Endothelial cell of umbilical vein (primary cell): ENCODE measurements at regions not wholly inside any gene's neighbourhood (a gene's known extent, or its start where the extent isn't known, plus 50 kb on each side); places are given as distances from the start of the nearest gene placed in this dataset.

Experiments
- BruUV-seq: library from RNA; stranded (reverse); fragments of 400-500 nt; replicated peaks from 2 replicates; lab custom pipeline; 2021; lab: Mats Ljungman, UMichigan
- CTCF ChIA-PET: fragments of 300-600, 350-600 bp; sonication (Branson Sonifier 250); formaldehyde crosslinking; loops from one replicate; lab custom pipeline; 2021; ENCODE audit warnings: antibody characterized with exemption, inconsistent platforms; lab: Charles Lee
- POLR2A ChIA-PET: fragments of 300-600, 350-600 bp; sonication (Branson Sonifier 250); formaldehyde crosslinking; loops from one replicate; lab custom pipeline; 2021; ENCODE audit warnings: antibody characterized with exemption, inconsistent platforms; lab: Charles Lee
- DNase-seq: peaks from one replicate; pipeline ENCODE4 v3.0.0-alpha.2; 2011; ENCODE audit warnings: low read depth, low spot score
- FAIRE-seq: peaks from 2 replicates; lab custom pipeline; 2011; peaks lifted over from hg19 to GRCh38; lab: Jason Lieb, UNC
- H2AFZ ChIP-seq: 2 replicates; pipeline ENCODE4 v1.6.0; 2012; ENCODE audit warnings: low read depth, low read length, control low read depth, inconsistent platforms
- H3K27ac ChIP-seq: 2 replicates; pipeline ENCODE4 v1.5.1; 2011; ENCODE audit warnings: low read depth, mild to moderate bottlenecking, control low read depth, low read length, moderate library complexity; ENCODE audit not compliant: insufficient read depth
- H3K27me3 ChIP-seq, 2 experiments: 2 replicates each; pipeline versions ENCODE4 v1.6.0 to v1.6.1; 2011; ENCODE audit warnings: low read length in 2 of 2, mixed read lengths in 1 of 2; ENCODE audit not compliant: control insufficient read depth in 2 of 2, insufficient read depth in 2 of 2
- H3K36me3 ChIP-seq, 2 experiments: 2 replicates in 1 of 2; 3 replicates in 1 of 2; pipeline ENCODE4 v1.5.1; 2011; ENCODE audit warnings: low read length in 2 of 2, mild to moderate bottlenecking in 1 of 2, moderate library complexity in 1 of 2; ENCODE audit not compliant: control insufficient read depth in 2 of 2, insufficient read depth in 2 of 2; ENCODE audit errors: extremely low read depth in 1 of 2
- H3K4me1 ChIP-seq: 3 replicates; pipeline ENCODE4 v1.5.1; 2011; ENCODE audit warnings: mild to moderate bottlenecking, low read length; ENCODE audit not compliant: control insufficient read depth, insufficient read depth; ENCODE audit errors: extremely low read depth
- H3K4me2 ChIP-seq: 2 replicates; pipeline ENCODE4 v1.6.1; 2011; ENCODE audit warnings: low read length, control low read depth, mixed read lengths; ENCODE audit not compliant: insufficient read depth
- H3K4me3 ChIP-seq, 3 experiments: fragments of 200-600 bp in 1 of 3; sonication (generic), shearing (Covaris generic) in 1 of 3; replicated peaks in 1 of 3; 2 replicates each; pipeline ENCODE4 v1.5.1; 2011 to 2016; ENCODE audit warnings: control low read depth in 3 of 3, low read length in 3 of 3, mild to moderate bottlenecking in 2 of 3, inconsistent platforms in 1 of 3, low read depth in 1 of 3, moderate library complexity in 1 of 3; ENCODE audit not compliant: insufficient read depth in 1 of 3
- H3K79me2 ChIP-seq: 2 replicates; pipeline ENCODE4 v1.6.0; 2012; ENCODE audit warnings: low read length, inconsistent platforms; ENCODE audit not compliant: control insufficient read depth, insufficient read depth
- H3K9ac ChIP-seq: replicated peaks from 2 replicates; pipeline ENCODE3; 2011; ENCODE audit warnings: low read length, control low read depth; ENCODE audit not compliant: insufficient read depth; ENCODE audit errors: extremely low read depth
- H3K9me1 ChIP-seq: replicated peaks from 3 replicates; pipeline ENCODE4 v1.6.0; 2011; ENCODE audit warnings: mild to moderate bottlenecking, low read length; ENCODE audit not compliant: control insufficient read depth, insufficient read depth; ENCODE audit errors: extremely low read depth
- H3K9me3 ChIP-seq: replicated peaks from 2 replicates; pipeline ENCODE4 v1.5.1; 2012; ENCODE audit warnings: low read length, inconsistent platforms; ENCODE audit not compliant: control insufficient read depth, insufficient read depth
- H4K20me1 ChIP-seq: replicated peaks from 2 replicates; pipeline ENCODE3; 2011; ENCODE audit warnings: mild to moderate bottlenecking, low read length; ENCODE audit not compliant: control insufficient read depth, insufficient read depth; ENCODE audit errors: extremely low read depth
- CTCF ChIP-seq, 2 donors: IDR thresholded peaks; 1 replicate in 1 of 2; 2 replicates in 1 of 2; pipeline ENCODE4 v1.5.1; 2011; ENCODE audit warnings: low read length in 2 of 2, mild to moderate bottlenecking in 2 of 2, moderate library complexity in 2 of 2, control low read depth in 1 of 2, inconsistent platforms in 1 of 2, low read depth in 1 of 2; ENCODE audit not compliant: insufficient read depth in 1 of 2; ENCODE audit errors: extremely low read depth in 1 of 2
- EZH2 ChIP-seq: IDR thresholded peaks from 2 replicates; pipeline ENCODE4 v1.6.1; 2012; ENCODE audit warnings: borderline replicate concordance, low read depth, mild to moderate bottlenecking, moderate library complexity, low read length, inconsistent platforms; ENCODE audit not compliant: severe bottlenecking
- FOS ChIP-seq: IDR thresholded peaks from 2 replicates; pipeline ENCODE4 v1.6.1; 2011; ENCODE audit warnings: mild to moderate bottlenecking, low read length, moderate library complexity, borderline replicate concordance; ENCODE audit not compliant: insufficient read depth
- GATA2 ChIP-seq: IDR thresholded peaks from 2 replicates; pipeline ENCODE4 v1.7.0; 2011; ENCODE audit warnings: low read depth, mild to moderate bottlenecking, moderate library complexity, mixed read lengths, low read length; ENCODE audit not compliant: insufficient read length, insufficient read depth
- JUN ChIP-seq: IDR thresholded peaks from 2 replicates; pipeline ENCODE4 v1.6.1; 2011; ENCODE audit warnings: borderline replicate concordance, low read depth; ENCODE audit not compliant: insufficient read length, insufficient read depth
- MAX ChIP-seq: IDR thresholded peaks from 2 replicates; pipeline ENCODE4 v1.6.1; 2011; ENCODE audit not compliant: insufficient read depth, insufficient read length
- MYC ChIP-seq: IDR thresholded peaks from one replicate; pipeline ENCODE4 v1.6.1; 2011; ENCODE audit warnings: mild to moderate bottlenecking, low read depth, low read length
- POLR2A ChIP-seq: IDR thresholded peaks from 2 replicates; pipeline ENCODE4 v1.6.1; 2012; ENCODE audit warnings: low read depth, mild to moderate bottlenecking, control low read depth, low read length
- POLR2AphosphoS5 ChIP-seq: IDR thresholded peaks from 2 replicates; pipeline ENCODE4 v1.6.1; 2012; ENCODE audit warnings: low read depth, mild to moderate bottlenecking, control low read depth, low read length, moderate library complexity; ENCODE audit not compliant: insufficient read depth
- dilution Hi-C: fragments of 300-500 bp; cut with MboI; formaldehyde crosslinking; loops from one replicate; pipeline ENCODE4 v1.15.0; 2019; ENCODE audit warnings: low sequenced_read_pairs; ENCODE audit not compliant: extremely low pct_ligation_motif_present
- intact Hi-C: fragments of 100-400 bp; cut with micrococcal nuclease; formaldehyde crosslinking; loops from one replicate; pipeline ENCODE4 v1.10.0; 2022

DNA sequence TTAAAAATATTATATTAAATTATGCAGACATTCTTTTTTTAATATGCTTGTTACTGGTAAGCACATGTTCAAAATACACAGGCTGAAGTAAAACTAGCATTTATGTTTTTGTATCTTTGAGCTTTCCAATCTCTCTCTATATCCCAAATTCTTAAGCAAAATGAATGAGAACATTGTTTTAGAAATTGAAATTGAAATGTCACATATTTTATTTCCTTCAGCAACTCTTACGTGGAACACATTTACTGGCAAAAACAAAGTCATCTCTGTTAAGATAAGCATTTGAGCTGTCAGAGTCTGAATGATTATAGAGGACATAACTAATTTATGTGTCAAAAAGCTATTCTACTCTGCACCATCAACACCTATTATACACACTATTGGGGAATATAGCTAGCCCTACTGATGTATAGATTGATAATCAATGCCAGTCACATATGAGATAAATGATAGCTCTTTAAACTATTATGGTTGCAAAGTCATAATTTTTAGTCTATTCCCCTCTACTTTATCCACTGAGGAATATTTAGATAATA, 535.4 kb upstream of the BCHE start:
- Histone ChIP-seq H3K27me3 (no peaks in the 10 kb centered on the region), H3K9me3 (no peaks in the 10 kb centered on the region), H3K4me3 (no peak overlapping the region), H4K20me1 (no peaks in the 10 kb centered on the region), H3K4me2 (no peak overlapping the region), H3K36me3 (no peaks in the 10 kb centered on the region), H3K9me1 (no peaks in the 10 kb centered on the region), H2AFZ (no peak overlapping the region), H3K27ac (no peak overlapping the region), H3K9ac (no peak overlapping the region), H3K79me2 (no peaks in the 10 kb centered on the region), H3K4me1 (no peaks in the 10 kb centered on the region)
- no peak for DNase-seq
- no TSS peak for BruUV-seq
- CTCF ChIA-PET = no interaction called here
- intact Hi-C loops (no loop called here), dilution Hi-C loops (no loop called here)
- no peak for FAIRE-seq
- TF ChIP-seq FOS = no peak
- no peak for TF ChIP-seq POLR2AphosphoS5
- TF ChIP-seq JUN = no peak
- no peak for TF ChIP-seq CTCF (IDR thresholded peaks at IDR 0.05; ENCODE audit: extremely low read depth in 1 of 2, insufficient read depth in 1 of 2, low read depth in 1 of 2, low read length in 2 of 2)
- no peak for TF ChIP-seq EZH2
- TF ChIP-seq GATA2 = no peak
- TF ChIP-seq POLR2A = no peak
- no peak for TF ChIP-seq MAX
- TF ChIP-seq MYC = no peak
- POLR2A ChIA-PET = no interaction called here
